GM18519 (cell line): ENCODE measurements at regions not wholly inside any gene's neighbourhood (a gene's known extent, or its start where the extent isn't known, plus 50 kb on each side); places are given as distances from the start of the nearest gene placed in this dataset.
"Not testable (repeated sequence)": the region's sequence is repeated elsewhere in the genome, so short reads cannot be mapped to it uniquely, and the experiment has no call there.

Experiments
- ATAC-seq: cut with Tn5 transposase; IDR thresholded peaks from one replicate; pipeline ENCODE4 v1.9.1; 2021; ENCODE audit warnings: mild to moderate bottlenecking, moderate library complexity; ENCODE audit not compliant: unreplicated experiment, low FRiP score

GRCh38 chr4:126532527-126532926 lies 1100.2 kb upstream of the INTU start:
- no peak for ATAC-seq

- no peak for ATAC-seq
These were observed 1099.5 kb upstream of the INTU start for GRCh38 chr4:126533146-126533805.

- no peak for ATAC-seq
These were observed 1093.0 kb upstream of the INTU start for GRCh38 chr4:126539771-126540170.

- no peak for ATAC-seq
These were observed 1090.9 kb upstream of the INTU start for GRCh38 chr4:126541820-126542219.

- ATAC-seq = no peak
These were observed 1088.5 kb upstream of the INTU start for GRCh38 chr4:126544276-126544675.

GRCh38 chr4:126546197-126546596 lies 1086.6 kb upstream of the INTU start:
- not testable (repeated sequence) for ATAC-seq

- no peak for ATAC-seq
These were observed 1085.4 kb upstream of the INTU start for GRCh38 chr4:126547352-126547751.

GRCh38 chr4:126548890-126549289 lies 1083.9 kb upstream of the INTU start:
- ATAC-seq = no peak

- ATAC-seq = no peak
These were observed 1080.4 kb upstream of the INTU start for GRCh38 chr4:126552321-126552720.

GRCh38 chr4:126553248-126553647 lies 1079.5 kb upstream of the INTU start:
- no peak for ATAC-seq

GRCh38 chr4:126558596-126558995 lies 1074.2 kb upstream of the INTU start:
- no peak for ATAC-seq

- ATAC-seq = no peak
These were observed 1072.8 kb upstream of the INTU start for GRCh38 chr4:126559961-126560360.

- no peak for ATAC-seq
These were observed 1072.0 kb upstream of the INTU start for GRCh38 chr4:126560794-126561193.

GRCh38 chr4:126563389-126563788 lies 1069.4 kb upstream of the INTU start:
- ATAC-seq = no peak

- no peak for ATAC-seq
These were observed 1068.4 kb upstream of the INTU start for GRCh38 chr4:126564283-126564854.

- ATAC-seq = no peak
These were observed 1063.8 kb upstream of the INTU start for GRCh38 chr4:126568652-126569570.

- ATAC-seq = no peak
These were observed 1060.5 kb upstream of the INTU start for GRCh38 chr4:126572264-126572663.

- no peak for ATAC-seq
These were observed 1050.0 kb upstream of the INTU start for GRCh38 chr4:126582737-126583136.

GRCh38 chr4:126583509-126583908 lies 1049.2 kb upstream of the INTU start:
- no peak for ATAC-seq

- ATAC-seq = no peak
These were observed 1041.2 kb upstream of the INTU start for GRCh38 chr4:126591583-126591982.

GRCh38 chr4:126592088-126592487 lies 1040.7 kb upstream of the INTU start:
- no peak for ATAC-seq
